NCI-H748 (cell line): ENCODE measurements at regions not wholly inside any gene's neighbourhood (a gene's known extent, or its start where the extent isn't known, plus 50 kb on each side); places are given as distances from the start of the nearest gene placed in this dataset.
"Not testable (repeated sequence)": the region's sequence is repeated elsewhere in the genome, so short reads cannot be mapped to it uniquely, and the experiment has no call there.

Experiments
- DNase-seq: peaks from one replicate; lab custom pipeline; 2025; ENCODE audit not compliant: unreplicated experiment; lab: John Stamatoyannopoulos, UW

GRCh38 chr14:84963518-84963917 is 566.4 kb upstream of the FLRT2 start:
- peak; percentile 68 for DNase-seq

- DNase-seq, result no peak
These were observed 564.7 kb upstream of the FLRT2 start for GRCh38 chr14:84965279-84965678.

- no peak for DNase-seq
These were observed 560.4 kb upstream of the FLRT2 start for GRCh38 chr14:84969501-84969900.

GRCh38 chr14:84975241-84975902 is 554.6 kb upstream of the FLRT2 start:
- no peak for DNase-seq

GRCh38 chr14:84976805-84977204 is 553.1 kb upstream of the FLRT2 start:
- no peak for DNase-seq

- no peak for DNase-seq
These were observed 542.9 kb upstream of the FLRT2 start for GRCh38 chr14:84987042-84987441.

GRCh38 chr14:84988357-84988756 is 541.6 kb upstream of the FLRT2 start:
- DNase-seq, result no peak

- no peak for DNase-seq
These were observed 538.9 kb upstream of the FLRT2 start for GRCh38 chr14:84991021-84991420.

GRCh38 chr14:84998216-84998615 is 531.7 kb upstream of the FLRT2 start:
- DNase-seq, result no peak

- DNase-seq, result no peak
These were observed 527.1 kb upstream of the FLRT2 start for GRCh38 chr14:85002846-85003245.

- no peak for DNase-seq
These were observed 526.1 kb upstream of the FLRT2 start for GRCh38 chr14:85003805-85004204.

GRCh38 chr14:85009506-85009905 is 520.4 kb upstream of the FLRT2 start:
- DNase-seq, result no peak

GRCh38 chr14:85010186-85010585 is 519.8 kb upstream of the FLRT2 start:
- DNase-seq, result no peak

GRCh38 chr14:85016496-85016895 is 513.4 kb upstream of the FLRT2 start:
- DNase-seq, result peak; percentile 90

GRCh38 chr14:85023866-85024265 is 506.1 kb upstream of the FLRT2 start:
- DNase-seq, result not testable (repeated sequence)

- DNase-seq, result no peak
These were observed 505.0 kb upstream of the FLRT2 start for GRCh38 chr14:85024931-85025330.

- no peak for DNase-seq
These were observed 502.1 kb upstream of the FLRT2 start for GRCh38 chr14:85027681-85028370.

- DNase-seq, result no peak
These were observed 492.5 kb upstream of the FLRT2 start for GRCh38 chr14:85037411-85037810.

- peak; percentile 53 for DNase-seq
These were observed 491.2 kb upstream of the FLRT2 start for GRCh38 chr14:85038526-85039352.

GRCh38 chr14:85039353-85039626 is 490.7 kb upstream of the FLRT2 start:
- no peak for DNase-seq

GRCh38 chr14:85040046-85040685 is 489.8 kb upstream of the FLRT2 start:
- peak; percentile 97 for DNase-seq

- DNase-seq, result peak; percentile 92
These were observed 488.3 kb upstream of the FLRT2 start for GRCh38 chr14:85041618-85042017.
